HAP-1 (cell line): ENCODE measurements at regions not wholly inside any gene's neighbourhood (a gene's known extent, or its start where the extent isn't known, plus 50 kb on each side); places are given as distances from the start of the nearest gene placed in this dataset.

ENCODE experiments used
- DNase-seq, 2 experiments: peaks; one replicate each; pipeline ENCODE4 v3.0.0-alpha.2; 2016 to 2020; ENCODE audit warnings: low spot score in 2 of 2
- H3K27me3 ChIP-seq: fragments of 250-450 bp; sonication (Bioruptor Pico); 2 replicates; pipeline ENCODE4 v1.5.1; 2020; ENCODE audit warnings: low read depth, mild to moderate bottlenecking, moderate library complexity
- H3K36me3 ChIP-seq: fragments of 250-450 bp; sonication (Bioruptor Pico); replicated peaks from 2 replicates; pipeline ENCODE4 v1.5.1; 2020; ENCODE audit warnings: mild to moderate bottlenecking
- H3K4me1 ChIP-seq: fragments of 250-450 bp; sonication (Bioruptor Pico); 2 replicates; pipeline ENCODE4 v1.5.1; 2020; ENCODE audit warnings: mild to moderate bottlenecking
- H3K4me3 ChIP-seq: fragments of 250-450 bp; sonication (Bioruptor Pico); 2 replicates; pipeline ENCODE4 v1.5.1; 2020; ENCODE audit warnings: mild to moderate bottlenecking, moderate library complexity
- H3K9me3 ChIP-seq: fragments of 250-450 bp; sonication (Bioruptor Pico); 2 replicates; pipeline ENCODE4 v1.5.1; 2020; ENCODE audit warnings: mild to moderate bottlenecking, moderate library complexity
- in situ Hi-C: fragments of 300-500 bp; cut with MboI; formaldehyde crosslinking; loops from 3 replicates; pipeline ENCODE4 v1.14.3; 2020; ENCODE audit warnings: low sequenced_read_pairs, inconsistent platforms, mixed read lengths

GRCh38 chr3:193831495-193832455 is 238.8 kb downstream of the OPA1 start:
- Histone ChIP-seq H3K27me3 (no peaks in the 10 kb centered on the region), H3K36me3 (no peaks in the 10 kb centered on the region), H3K9me3 (no peaks in the 10 kb centered on the region), H3K4me1 (peaks cover 7% of the 10 kb centered on the region), H3K4me3 (no peak overlapping the region)
- in situ Hi-C loops, result no loop called here
- no peak for DNase-seq

GRCh38 chr3:193832833-193833413 is 239.9 kb downstream of the OPA1 start:
- no peaks in the 10 kb centered on the region for H3K9me3 ChIP-seq
- no peak for DNase-seq
- no peaks in the 10 kb centered on the region for H3K36me3 ChIP-seq
- H3K4me1 ChIP-seq, result no peaks in the 10 kb centered on the region
- in situ Hi-C loops, result no loop called here
- H3K27me3 ChIP-seq, result no peaks in the 10 kb centered on the region
- no peak overlapping the region for H3K4me3 ChIP-seq

GRCh38 chr3:193833592-193833991 is 240.6 kb downstream of the OPA1 start:
- H3K9me3 ChIP-seq, result no peaks in the 10 kb centered on the region
- DNase-seq, result no peak
- in situ Hi-C loops, result no loop called here
- H3K27me3 ChIP-seq, result no peaks in the 10 kb centered on the region
- no peak overlapping the region for H3K4me3 ChIP-seq
- no peaks in the 10 kb centered on the region for H3K4me1 ChIP-seq
- H3K36me3 ChIP-seq, result no peaks in the 10 kb centered on the region

GRCh38 chr3:193835414-193835813 is 242.4 kb downstream of the OPA1 start:
- Histone ChIP-seq H3K4me3 (no peak overlapping the region), H3K4me1 (no peaks in the 10 kb centered on the region)
- in situ Hi-C loops, result no loop called here

GRCh38 chr3:193836511-193836910 is 243.5 kb downstream of the OPA1 start:
- Histone ChIP-seq H3K4me3 (no peak overlapping the region), H3K4me1 (no peaks in the 10 kb centered on the region), H3K36me3 (no peaks in the 10 kb centered on the region), H3K27me3 (no peaks in the 10 kb centered on the region), H3K9me3 (no peaks in the 10 kb centered on the region)
- DNase-seq, result no peak
- in situ Hi-C loops, result no loop called here

More at GRCh38 chr3:193835414-193835813, 242.4 kb downstream of the OPA1 start:
- Histone ChIP-seq H3K27me3 (no peaks in the 10 kb centered on the region), H3K9me3 (no peaks in the 10 kb centered on the region), H3K36me3 (no peaks in the 10 kb centered on the region)
- DNase-seq, result no peak

GRCh38 chr3:193836918-193837317 is 243.9 kb downstream of the OPA1 start:
- H3K27me3 ChIP-seq, result no peaks in the 10 kb centered on the region
- H3K4me1 ChIP-seq, result no peaks in the 10 kb centered on the region
- no peaks in the 10 kb centered on the region for H3K9me3 ChIP-seq
- no peak overlapping the region for H3K4me3 ChIP-seq
- no peaks in the 10 kb centered on the region for H3K36me3 ChIP-seq
- in situ Hi-C loops, result no loop called here
- no peak for DNase-seq

- no peaks in the 10 kb centered on the region for H3K36me3 ChIP-seq
- in situ Hi-C loops, result no loop called here
- no peak for DNase-seq
- H3K4me1 ChIP-seq, result no peaks in the 10 kb centered on the region
- H3K9me3 ChIP-seq, result no peaks in the 10 kb centered on the region
- H3K4me3 ChIP-seq, result no peak overlapping the region
- no peaks in the 10 kb centered on the region for H3K27me3 ChIP-seq
These were observed 244.4 kb downstream of the OPA1 start for GRCh38 chr3:193837347-193837827.

- peaks cover 2% of the 10 kb centered on the region; the same call in 1 of the 2 replicates for H3K9me3 ChIP-seq
- no peak overlapping the region for H3K4me3 ChIP-seq
- DNase-seq, result no peak
- peaks cover 3% of the 10 kb centered on the region; the same call in 1 of the 2 replicates for H3K4me1 ChIP-seq
- in situ Hi-C loops, result no loop called here
- H3K27me3 ChIP-seq, result no peaks in the 10 kb centered on the region
- H3K36me3 ChIP-seq, result no peaks in the 10 kb centered on the region
These were observed 247.2 kb downstream of the OPA1 start for GRCh38 chr3:193840111-193840641.

- in situ Hi-C loops, result no loop called here
- Histone ChIP-seq H3K36me3 (no peaks in the 10 kb centered on the region), H3K4me1 (peaks cover 3% of the 10 kb centered on the region; the same call in 1 of the 2 replicates), H3K9me3 (peaks cover 3% of the 10 kb centered on the region; the same call in 1 of the 2 replicates), H3K27me3 (no peaks in the 10 kb centered on the region), H3K4me3 (no peak overlapping the region)
- no peak for DNase-seq
These were observed 248.6 kb downstream of the OPA1 start for GRCh38 chr3:193841581-193841980.

- Histone ChIP-seq H3K9me3 (peaks cover 3% of the 10 kb centered on the region; the same call in 1 of the 2 replicates), H3K36me3 (no peaks in the 10 kb centered on the region), H3K4me3 (no peak overlapping the region), H3K27me3 (no peaks in the 10 kb centered on the region), H3K4me1 (peaks cover 3% of the 10 kb centered on the region; the same call in 1 of the 2 replicates)
- in situ Hi-C loops, result no loop called here
- no peak for DNase-seq
These were observed 249.2 kb downstream of the OPA1 start for GRCh38 chr3:193842029-193842798.

- H3K9me3 ChIP-seq, result peaks cover 3% of the 10 kb centered on the region; the same call in 1 of the 2 replicates
These were observed 249.9 kb downstream of the OPA1 start for GRCh38 chr3:193842832-193843473.

GRCh38 chr3:193843474-193844301 is 250.7 kb downstream of the OPA1 start:
- in situ Hi-C loops, result no loop called here
- no peak for DNase-seq
- H3K9me3 ChIP-seq, result peaks cover 3% of the 10 kb centered on the region; the same call in 1 of the 2 replicates
- H3K4me1 ChIP-seq, result peaks cover 3% of the 10 kb centered on the region; the same call in 1 of the 2 replicates
- no peaks in the 10 kb centered on the region for H3K36me3 ChIP-seq
- no peak overlapping the region for H3K4me3 ChIP-seq
- H3K27me3 ChIP-seq, result no peaks in the 10 kb centered on the region

More at GRCh38 chr3:193842832-193843473, 249.9 kb downstream of the OPA1 start:
- Histone ChIP-seq H3K27me3 (no peaks in the 10 kb centered on the region), H3K4me3 (no peak overlapping the region), H3K4me1 (peaks cover 3% of the 10 kb centered on the region; the same call in 1 of the 2 replicates), H3K36me3 (no peaks in the 10 kb centered on the region)
- no peak for DNase-seq
- in situ Hi-C loops, result no loop called here
